ENCODE measurements at regions not wholly inside any gene's neighbourhood (a gene's known extent, or its start where the extent isn't known, plus 50 kb on each side); places are given as distances from the start of the nearest gene placed in this dataset.

GRCh38 chr3:23747841-23748240 lies 57.9 kb upstream of the UBE2E1 start:
- no peaks in the 10 kb centered on the region for H3K9me3 ChIP-seq
- DNase-seq: no peak
- TF ChIP-seq, protein P1, sequence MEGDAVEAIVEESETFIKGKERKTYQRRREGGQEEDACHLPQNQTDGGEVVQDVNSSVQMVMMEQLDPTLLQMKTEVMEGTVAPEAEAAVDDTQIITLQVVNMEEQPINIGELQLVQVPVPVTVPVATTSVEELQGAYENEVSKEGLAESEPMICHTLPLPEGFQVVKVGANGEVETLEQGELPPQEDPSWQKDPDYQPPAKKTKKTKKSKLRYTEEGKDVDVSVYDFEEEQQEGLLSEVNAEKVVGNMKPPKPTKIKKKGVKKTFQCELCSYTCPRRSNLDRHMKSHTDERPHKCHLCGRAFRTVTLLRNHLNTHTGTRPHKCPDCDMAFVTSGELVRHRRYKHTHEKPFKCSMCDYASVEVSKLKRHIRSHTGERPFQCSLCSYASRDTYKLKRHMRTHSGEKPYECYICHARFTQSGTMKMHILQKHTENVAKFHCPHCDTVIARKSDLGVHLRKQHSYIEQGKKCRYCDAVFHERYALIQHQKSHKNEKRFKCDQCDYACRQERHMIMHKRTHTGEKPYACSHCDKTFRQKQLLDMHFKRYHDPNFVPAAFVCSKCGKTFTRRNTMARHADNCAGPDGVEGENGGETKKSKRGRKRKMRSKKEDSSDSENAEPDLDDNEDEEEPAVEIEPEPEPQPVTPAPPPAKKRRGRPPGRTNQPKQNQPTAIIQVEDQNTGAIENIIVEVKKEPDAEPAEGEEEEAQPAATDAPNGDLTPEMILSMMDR (IDR thresholded peaks at IDR 0.05; ENCODE audit: low read depth, low read length): no peak
- no peaks in the 10 kb centered on the region for H3K36me3 ChIP-seq
- H3K4me3 ChIP-seq (ENCODE audit: low read depth, low read length): no peak overlapping the region
- H3K27me3 ChIP-seq: no peaks in the 10 kb centered on the region
- no peaks in the 10 kb centered on the region for H3K4me1 ChIP-seq

- DNase-seq: no peak
- no peaks in the 10 kb centered on the region for H3K9me3 ChIP-seq
- TF ChIP-seq, protein P1 (IDR thresholded peaks at IDR 0.05; ENCODE audit: low read depth, low read length): no peak
- H3K27me3 ChIP-seq: no peaks in the 10 kb centered on the region
- no peaks in the 10 kb centered on the region for H3K36me3 ChIP-seq
- H3K4me3 ChIP-seq (ENCODE audit: low read depth, low read length): no peak overlapping the region
- H3K4me1 ChIP-seq: no peaks in the 10 kb centered on the region
Observed at GRCh38 chr3:23748398-23749110, 57.2 kb upstream of the UBE2E1 start.

GRCh38 chr3:23749609-23750008 lies 56.1 kb upstream of the UBE2E1 start:
- TF ChIP-seq, protein P1 (IDR thresholded peaks at IDR 0.05; ENCODE audit: low read depth, low read length): no peak
- Histone ChIP-seq H3K27me3 (no peaks in the 10 kb centered on the region), H3K36me3 (no peaks in the 10 kb centered on the region), H3K4me3 (ENCODE audit: low read depth, low read length) (no peak overlapping the region), H3K9me3 (no peaks in the 10 kb centered on the region), H3K4me1 (no peaks in the 10 kb centered on the region)
- no peak for DNase-seq

- no peaks in the 10 kb centered on the region for H3K9me3 ChIP-seq
- TF ChIP-seq, protein P1 (IDR thresholded peaks at IDR 0.05; ENCODE audit: low read depth, low read length): no peak
- no peaks in the 10 kb centered on the region for H3K36me3 ChIP-seq
- H3K4me1 ChIP-seq: no peaks in the 10 kb centered on the region
- H3K4me3 ChIP-seq (ENCODE audit: low read depth, low read length): no peak overlapping the region
- no peaks in the 10 kb centered on the region for H3K27me3 ChIP-seq
- no peak for DNase-seq
Observed at GRCh38 chr3:23750573-23751210, 55.1 kb upstream of the UBE2E1 start.

GRCh38 chr3:23751212-23751723 lies 54.5 kb upstream of the UBE2E1 start:
- Histone ChIP-seq H3K4me1 (no peaks in the 10 kb centered on the region), H3K36me3 (no peaks in the 10 kb centered on the region), H3K27me3 (no peaks in the 10 kb centered on the region), H3K4me3 (ENCODE audit: low read depth, low read length) (no peak overlapping the region), H3K9me3 (no peaks in the 10 kb centered on the region)
- TF ChIP-seq, protein P1 (IDR thresholded peaks at IDR 0.05; ENCODE audit: low read depth, low read length): no peak
- DNase-seq: no peak

DNA sequence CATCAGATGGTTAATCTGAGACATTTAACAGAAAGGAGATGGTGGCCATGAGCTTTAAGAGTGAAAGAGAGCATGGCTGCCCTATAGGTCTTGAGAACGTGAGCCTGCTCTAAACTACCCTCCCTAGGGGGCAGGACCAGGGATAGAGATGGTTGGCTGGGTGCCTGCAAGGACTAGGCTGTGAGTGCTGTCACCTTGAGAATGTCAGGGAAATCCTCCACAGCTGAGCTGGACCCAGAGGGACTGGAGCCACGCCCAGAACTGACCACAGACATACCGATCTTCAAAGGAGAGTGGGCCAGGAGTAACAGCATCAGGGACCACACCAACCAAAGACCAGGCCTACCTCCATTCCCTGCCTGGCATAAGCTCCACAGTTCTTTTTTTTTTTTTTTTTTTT lies 53.6 kb upstream of the UBE2E1 start:
- H3K4me3 ChIP-seq (ENCODE audit: low read depth, low read length): no peak overlapping the region
- TF ChIP-seq, protein P1 (IDR thresholded peaks at IDR 0.05; ENCODE audit: low read depth, low read length): no peak
- no peaks in the 10 kb centered on the region for H3K27me3 ChIP-seq
- no peaks in the 10 kb centered on the region for H3K9me3 ChIP-seq
- H3K36me3 ChIP-seq: no peaks in the 10 kb centered on the region
- DNase-seq: no peak
- H3K4me1 ChIP-seq: no peaks in the 10 kb centered on the region
